ENCODE measurements at regions not wholly inside any gene's neighbourhood (a gene's known extent, or its start where the extent isn't known, plus 50 kb on each side); places are given as distances from the start of the nearest gene placed in this dataset.

- no peak overlapping the region for H3K27ac ChIP-seq (ENCODE audit: low read depth in 1 of 3, low read length in 2 of 3)
- no peak overlapping the region for H3K4me3 ChIP-seq (ENCODE audit: low read depth in 1 of 3, low read length in 3 of 3)
- no peaks in the 10 kb centered on the region for H3K9me3 ChIP-seq (ENCODE audit: control insufficient read depth in 2 of 2, insufficient read depth in 1 of 2, low read depth in 1 of 2, low read length in 1 of 2)
- FAIRE-seq: no peak
- no peaks in the 10 kb centered on the region for H3K36me3 ChIP-seq (ENCODE audit: control insufficient read depth in 3 of 3, insufficient read depth in 2 of 3, low read depth in 1 of 3, low read length in 3 of 3)
- DNase-seq: no peak
- H3K4me1 ChIP-seq (ENCODE audit: control insufficient read depth in 3 of 3, insufficient read depth in 2 of 3, low read depth in 1 of 3, low read length in 2 of 3): no peaks in the 10 kb centered on the region
- H3K27me3 ChIP-seq (ENCODE audit: control insufficient read depth in 3 of 3, insufficient read depth in 3 of 3, low read length in 3 of 3): no peaks in the 10 kb centered on the region
Observed at GRCh38 chr1:175885326-175885725, 141.9 kb upstream of the TNR start.

GRCh38 chr1:175884369-175884768, 141.0 kb upstream of the TNR start:
- Histone ChIP-seq H3K27ac (ENCODE audit: low read depth in 1 of 3, low read length in 2 of 3) (no peak overlapping the region), H3K36me3 (ENCODE audit: control insufficient read depth in 3 of 3, insufficient read depth in 2 of 3, low read depth in 1 of 3, low read length in 3 of 3) (no peaks in the 10 kb centered on the region), H3K4me3 (ENCODE audit: low read depth in 1 of 3, low read length in 3 of 3) (no peak overlapping the region), H3K4me1 (ENCODE audit: control insufficient read depth in 3 of 3, insufficient read depth in 2 of 3, low read depth in 1 of 3, low read length in 2 of 3) (no peaks in the 10 kb centered on the region), H3K9me3 (ENCODE audit: control insufficient read depth in 2 of 2, insufficient read depth in 1 of 2, low read depth in 1 of 2, low read length in 1 of 2) (no peaks in the 10 kb centered on the region), H3K27me3 (ENCODE audit: control insufficient read depth in 3 of 3, insufficient read depth in 3 of 3, low read length in 3 of 3) (no peaks in the 10 kb centered on the region)
- FAIRE-seq (no peak), DNase-seq (no peak)
- 67 to 69% (median 67%) methylated on average over 5 of the region's 5 CpGs for WGBS, 3 donors

GRCh38 chr1:175882192-175882591, 138.8 kb upstream of the TNR start:
- H3K4me1 ChIP-seq (ENCODE audit: control insufficient read depth in 3 of 3, insufficient read depth in 2 of 3, low read depth in 1 of 3, low read length in 2 of 3): no peaks in the 10 kb centered on the region
- no peak overlapping the region for H3K4me3 ChIP-seq (ENCODE audit: low read depth in 1 of 3, low read length in 3 of 3)
- FAIRE-seq (no peak), DNase-seq (no peak)
- H3K27ac ChIP-seq (ENCODE audit: low read depth in 1 of 3, low read length in 2 of 3): no peak overlapping the region
- H3K36me3 ChIP-seq (ENCODE audit: control insufficient read depth in 3 of 3, insufficient read depth in 2 of 3, low read depth in 1 of 3, low read length in 3 of 3): no peaks in the 10 kb centered on the region
- 84 to 100% (median 100%) methylated on average over 1 of the region's 1 CpG for WGBS, 3 donors
- no peaks in the 10 kb centered on the region for H3K27me3 ChIP-seq (ENCODE audit: control insufficient read depth in 3 of 3, insufficient read depth in 3 of 3, low read length in 3 of 3)
- no peaks in the 10 kb centered on the region for H3K9me3 ChIP-seq (ENCODE audit: control insufficient read depth in 2 of 2, insufficient read depth in 1 of 2, low read depth in 1 of 2, low read length in 1 of 2)

GRCh38 chr1:175881246-175881976, 138.0 kb upstream of the TNR start:
- Histone ChIP-seq H3K4me3 (ENCODE audit: low read depth in 1 of 3, low read length in 3 of 3) (no peak overlapping the region), H3K27me3 (ENCODE audit: control insufficient read depth in 3 of 3, insufficient read depth in 3 of 3, low read length in 3 of 3) (no peaks in the 10 kb centered on the region), H3K27ac (ENCODE audit: low read depth in 1 of 3, low read length in 2 of 3) (no peak overlapping the region), H3K9me3 (ENCODE audit: control insufficient read depth in 2 of 2, insufficient read depth in 1 of 2, low read depth in 1 of 2, low read length in 1 of 2) (no peaks in the 10 kb centered on the region), H3K4me1 (ENCODE audit: control insufficient read depth in 3 of 3, insufficient read depth in 2 of 3, low read depth in 1 of 3, low read length in 2 of 3) (no peaks in the 10 kb centered on the region), H3K36me3 (ENCODE audit: control insufficient read depth in 3 of 3, insufficient read depth in 2 of 3, low read depth in 1 of 3, low read length in 3 of 3) (no peaks in the 10 kb centered on the region)
- FAIRE-seq (no peak), DNase-seq (peak in 1 of 2 donors; percentile 27)
- WGBS, 3 donors: 51 to 57% (median 52%) methylated on average over 8 of the region's 8 CpGs

GRCh38 chr1:175878775-175879174, 135.4 kb upstream of the TNR start:
- Histone ChIP-seq H3K4me3 (ENCODE audit: low read depth in 1 of 3, low read length in 3 of 3) (no peak overlapping the region), H3K27ac (ENCODE audit: low read depth in 1 of 3, low read length in 2 of 3) (no peak overlapping the region), H3K27me3 (ENCODE audit: control insufficient read depth in 3 of 3, insufficient read depth in 3 of 3, low read length in 3 of 3) (no peaks in the 10 kb centered on the region), H3K9me3 (ENCODE audit: control insufficient read depth in 2 of 2, insufficient read depth in 1 of 2, low read depth in 1 of 2, low read length in 1 of 2) (no peaks in the 10 kb centered on the region), H3K36me3 (ENCODE audit: control insufficient read depth in 3 of 3, insufficient read depth in 2 of 3, low read depth in 1 of 3, low read length in 3 of 3) (no peaks in the 10 kb centered on the region), H3K4me1 (ENCODE audit: control insufficient read depth in 3 of 3, insufficient read depth in 2 of 3, low read depth in 1 of 3, low read length in 2 of 3) (no peaks in the 10 kb centered on the region)
- WGBS, 3 donors: 72 to 80% (median 77%) methylated on average over 8 of the region's 8 CpGs
- no peak for FAIRE-seq
- peak in 1 of 2 donors; percentile 59 for DNase-seq

- H3K36me3 ChIP-seq (ENCODE audit: control insufficient read depth in 3 of 3, insufficient read depth in 2 of 3, low read depth in 1 of 3, low read length in 3 of 3): no peaks in the 10 kb centered on the region
- DNase-seq (no peak), FAIRE-seq (no peak)
- H3K4me3 ChIP-seq (ENCODE audit: low read depth in 1 of 3, low read length in 3 of 3): no peak overlapping the region
- H3K4me1 ChIP-seq (ENCODE audit: control insufficient read depth in 3 of 3, insufficient read depth in 2 of 3, low read depth in 1 of 3, low read length in 2 of 3): no peaks in the 10 kb centered on the region
- H3K27me3 ChIP-seq (ENCODE audit: control insufficient read depth in 3 of 3, insufficient read depth in 3 of 3, low read length in 3 of 3): no peaks in the 10 kb centered on the region
- no peak overlapping the region for H3K27ac ChIP-seq (ENCODE audit: low read depth in 1 of 3, low read length in 2 of 3)
- no peaks in the 10 kb centered on the region for H3K9me3 ChIP-seq (ENCODE audit: control insufficient read depth in 2 of 2, insufficient read depth in 1 of 2, low read depth in 1 of 2, low read length in 1 of 2)
- 85 to 90% (median 87%) methylated on average over 20 of the region's 20 CpGs for WGBS, 3 donors
Observed at GRCh38 chr1:175877939-175878737, 134.7 kb upstream of the TNR start.

- no peak for FAIRE-seq
- Histone ChIP-seq H3K27me3 (ENCODE audit: control insufficient read depth in 3 of 3, insufficient read depth in 3 of 3, low read length in 3 of 3) (no peaks in the 10 kb centered on the region), H3K27ac (ENCODE audit: low read depth in 1 of 3, low read length in 2 of 3) (no peak overlapping the region), H3K4me1 (ENCODE audit: control insufficient read depth in 3 of 3, insufficient read depth in 2 of 3, low read depth in 1 of 3, low read length in 2 of 3) (no peaks in the 10 kb centered on the region), H3K4me3 (ENCODE audit: low read depth in 1 of 3, low read length in 3 of 3) (no peak overlapping the region), H3K9me3 (ENCODE audit: control insufficient read depth in 2 of 2, insufficient read depth in 1 of 2, low read depth in 1 of 2, low read length in 1 of 2) (no peaks in the 10 kb centered on the region), H3K36me3 (ENCODE audit: control insufficient read depth in 3 of 3, insufficient read depth in 2 of 3, low read depth in 1 of 3, low read length in 3 of 3) (no peaks in the 10 kb centered on the region)
- DNase-seq: no peak
- WGBS, 3 donors: 88 to 95% (median 88%) methylated on average over 6 of the region's 6 CpGs
Observed at GRCh38 chr1:175875556-175875955, 132.2 kb upstream of the TNR start.

GRCh38 chr1:175874081-175874480, 130.7 kb upstream of the TNR start:
- no peak overlapping the region for H3K27ac ChIP-seq (ENCODE audit: low read depth in 1 of 3, low read length in 2 of 3)
- DNase-seq (no peak), FAIRE-seq (no peak)
- no peaks in the 10 kb centered on the region for H3K36me3 ChIP-seq (ENCODE audit: control insufficient read depth in 3 of 3, insufficient read depth in 2 of 3, low read depth in 1 of 3, low read length in 3 of 3)
- no peaks in the 10 kb centered on the region for H3K27me3 ChIP-seq (ENCODE audit: control insufficient read depth in 3 of 3, insufficient read depth in 3 of 3, low read length in 3 of 3)
- WGBS, 3 donors: 62 to 82% (median 72%) methylated on average over 2 of the region's 2 CpGs
- no peak overlapping the region for H3K4me3 ChIP-seq (ENCODE audit: low read depth in 1 of 3, low read length in 3 of 3)
- H3K9me3 ChIP-seq (ENCODE audit: control insufficient read depth in 2 of 2, insufficient read depth in 1 of 2, low read depth in 1 of 2, low read length in 1 of 2): no peaks in the 10 kb centered on the region
- no peaks in the 10 kb centered on the region for H3K4me1 ChIP-seq (ENCODE audit: control insufficient read depth in 3 of 3, insufficient read depth in 2 of 3, low read depth in 1 of 3, low read length in 2 of 3)
